OCI-LY3 (cell line): ENCODE measurements at regions not wholly inside any gene's neighbourhood (a gene's known extent, or its start where the extent isn't known, plus 50 kb on each side); places are given as distances from the start of the nearest gene placed in this dataset.

Source experiments
- CTCF ChIP-seq: fragments of 200-600, 300-600 bp; sonication (generic); IDR thresholded peaks from 2 replicates; pipeline ENCODE4 v1.5.1; 2014; ENCODE audit warnings: antibody characterized with exemption, low read length, low read depth
- EZH2phosphoT487 ChIP-seq: fragments of 200-600 bp; shearing (Covaris generic); IDR thresholded peaks from 2 replicates; pipeline ENCODE4 v1.6.1; 2018; ENCODE audit warnings: antibody characterized with exemption, mixed run types, low read depth

DNA sequence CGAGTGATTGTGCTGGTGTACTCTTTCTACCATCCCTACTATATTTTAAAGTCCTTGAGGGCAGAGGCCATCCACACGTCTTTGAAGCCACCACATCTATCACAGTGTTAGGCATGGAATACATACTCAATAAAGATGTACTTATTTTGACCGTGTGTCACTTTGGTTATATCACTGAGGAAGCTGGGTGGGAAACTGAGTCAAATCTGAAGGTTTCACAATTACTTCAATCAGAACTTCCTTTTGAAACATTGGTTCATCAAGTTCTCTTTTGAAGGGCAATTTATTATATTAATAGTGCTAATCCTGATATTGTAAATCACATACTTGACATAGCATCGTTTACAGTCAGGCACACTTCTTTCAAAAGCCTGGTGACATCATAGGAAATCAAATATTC, 53.3 kb upstream of the ATP1B1 start:
- TF ChIP-seq EZH2phosphoT487 (no peak), CTCF (no peak)
